ENCODE measurements at regions not wholly inside any gene's neighbourhood (a gene's known extent, or its start where the extent isn't known, plus 50 kb on each side); places are given as distances from the start of the nearest gene placed in this dataset.
A peak's percentile ranks its signal among the peaks of the same experiment; 100 is the strongest.
"Not testable (repeated sequence)": the region's sequence is repeated elsewhere in the genome, so short reads cannot be mapped to it uniquely, and the experiment has no call there.

DNA sequence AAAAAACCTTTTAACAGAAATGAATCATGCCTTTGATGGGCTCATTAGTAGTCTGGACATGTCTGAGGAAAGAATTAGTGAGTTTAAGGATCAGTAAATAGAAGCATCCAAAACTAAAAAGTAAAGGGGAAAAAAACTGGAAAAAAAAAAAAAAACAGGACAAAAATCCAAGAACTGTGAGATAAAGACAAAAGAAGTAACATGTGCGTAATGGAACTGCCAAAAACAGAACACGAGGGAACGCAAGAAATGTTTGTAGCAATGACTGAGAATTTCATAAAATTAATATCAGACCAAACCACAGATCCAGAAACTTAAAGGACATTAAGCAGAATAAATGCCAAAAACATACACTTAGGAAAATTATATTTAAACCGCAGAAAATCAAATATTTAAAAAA is 77.4 kb downstream of the MS4A13 start:
- DNase-seq (ENCODE audit: low spot score): no peak

DNA sequence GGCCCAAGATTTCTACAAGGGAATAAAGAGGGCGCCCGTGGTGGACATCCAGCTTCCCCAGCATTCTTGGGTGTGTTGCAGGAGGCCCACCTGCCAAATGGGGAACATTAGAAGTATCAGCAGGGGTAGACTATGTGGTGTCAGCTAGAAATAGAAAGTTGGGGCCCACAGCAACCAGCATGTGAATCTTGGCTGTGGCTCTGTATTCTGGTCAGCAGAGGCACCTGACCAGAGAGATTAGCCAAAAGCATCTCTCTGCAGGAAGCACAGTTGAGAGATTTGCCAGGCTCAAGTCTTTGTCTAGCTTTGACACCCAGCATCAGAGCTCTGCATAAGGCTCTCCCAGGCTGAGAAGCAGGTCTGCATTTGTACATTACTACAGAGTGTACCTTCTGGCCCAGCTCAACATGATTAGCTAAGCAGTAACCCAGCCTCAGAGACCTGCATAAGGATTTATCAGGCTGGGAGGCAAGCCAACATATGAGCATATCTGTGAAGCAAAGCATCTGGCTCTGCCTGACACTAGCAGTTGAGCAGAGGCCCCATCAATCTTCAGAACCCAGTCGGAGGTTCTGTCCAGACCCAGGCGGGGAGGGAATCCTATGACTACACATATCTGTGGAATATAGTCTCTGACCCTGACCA is 79.9 kb downstream of the MS4A13 start:
- peak; percentile 75 for DNase-seq (ENCODE audit: low spot score)

DNA sequence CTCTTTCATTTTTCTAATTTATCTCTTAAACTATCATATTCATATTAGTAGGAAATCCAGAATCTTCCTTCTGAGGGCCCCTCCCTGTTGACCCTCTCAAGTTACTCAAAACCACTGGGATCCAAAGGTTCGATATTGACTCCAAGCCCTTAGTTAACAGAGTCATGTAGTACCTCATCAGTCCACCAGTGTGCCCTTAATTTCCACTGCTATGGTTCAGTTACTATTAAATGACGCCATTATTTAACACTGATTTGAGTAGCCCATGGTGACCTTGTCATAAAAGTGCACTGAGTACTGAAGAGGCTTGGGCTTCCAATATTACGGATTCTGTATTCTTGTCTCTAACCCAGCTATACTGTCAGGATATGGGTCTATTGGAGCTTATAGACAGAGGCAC is 91.9 kb upstream of the MS4A8 start:
- DNase-seq (ENCODE audit: low spot score): no peak

DNA sequence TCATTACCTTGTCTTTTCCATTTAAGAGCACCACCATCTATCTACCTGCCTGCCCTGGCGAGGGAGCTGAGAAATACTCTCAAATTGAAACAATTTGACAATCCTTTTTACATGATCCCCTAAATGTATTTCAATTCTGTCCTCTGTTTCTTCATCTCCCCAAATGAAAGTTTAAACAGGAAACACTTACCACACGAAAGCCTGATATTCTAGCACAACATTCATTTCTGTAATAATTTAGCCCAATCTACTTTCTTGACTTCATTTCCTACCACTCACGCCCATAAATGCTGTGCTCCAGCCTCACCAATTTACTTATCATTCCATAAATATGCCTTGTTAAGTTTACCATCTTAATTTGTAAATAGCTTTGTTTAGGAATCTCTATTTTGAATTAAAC is 89.8 kb upstream of the MS4A8 start:
- DNase-seq (ENCODE audit: low spot score): no peak

DNA sequence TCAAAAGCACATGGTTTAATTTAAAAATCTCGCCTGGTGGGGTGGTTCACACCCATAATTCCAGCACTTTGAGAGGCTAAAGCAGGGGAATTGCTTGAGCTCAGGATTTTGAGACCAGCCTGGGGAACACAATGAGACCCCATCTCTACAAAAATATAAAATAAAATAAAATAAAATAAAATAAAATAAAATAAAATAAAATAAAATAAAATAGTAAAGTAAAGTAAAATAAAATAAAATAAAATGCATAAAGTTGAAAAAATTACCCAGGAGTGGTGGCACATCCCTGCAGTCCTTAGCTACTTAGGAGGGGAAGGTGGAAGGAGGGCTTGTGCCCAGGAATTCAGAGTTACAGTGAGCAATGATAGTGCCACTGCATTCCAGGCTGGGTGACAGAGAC is 88.7 kb upstream of the MS4A8 start:
- no peak for DNase-seq (ENCODE audit: low spot score)

DNA sequence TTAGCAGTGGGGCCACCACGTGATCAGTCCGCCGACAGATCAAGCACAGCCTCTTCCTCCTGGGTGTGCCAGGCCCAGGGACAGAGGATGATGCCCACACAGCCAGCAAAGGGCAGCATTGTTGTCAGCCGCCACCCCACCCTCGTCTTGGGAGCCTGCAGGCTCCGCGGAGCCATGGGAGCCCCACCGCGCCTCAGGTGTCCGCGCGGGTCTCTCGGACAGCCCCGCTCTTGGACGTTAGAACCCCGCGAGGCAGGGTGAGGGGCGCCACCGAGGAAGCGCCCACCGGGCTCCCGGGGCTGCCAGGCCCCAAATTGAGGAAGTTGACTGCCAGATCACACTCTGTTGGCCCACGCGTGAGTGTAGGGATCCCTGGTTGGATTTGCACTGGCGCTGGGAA is 83.9 kb upstream of the MS4A8 start:
- no peak for DNase-seq (ENCODE audit: low spot score)

DNA sequence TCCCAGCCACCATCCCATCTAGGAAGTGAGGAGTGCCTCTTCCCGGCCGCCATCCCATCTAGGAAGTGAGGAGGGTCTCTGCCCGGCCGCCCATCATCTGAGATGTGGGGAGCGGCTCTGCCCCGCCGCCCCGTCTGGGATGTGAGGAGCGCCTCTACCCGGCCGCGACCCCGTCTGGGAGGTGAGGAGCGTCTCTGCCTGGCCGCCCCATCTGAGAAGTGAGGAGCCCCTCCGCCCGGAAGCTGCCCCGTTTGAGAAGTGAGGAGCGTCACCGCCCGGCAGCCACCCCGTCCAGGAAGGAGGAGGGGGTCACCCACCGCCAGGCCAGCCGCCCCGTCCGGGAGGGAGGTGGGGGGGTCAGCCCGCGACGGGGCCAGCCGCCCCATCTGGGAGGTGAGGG is 77.5 kb upstream of the MS4A8 start:
- DNase-seq (ENCODE audit: low spot score): not testable (repeated sequence)

DNA sequence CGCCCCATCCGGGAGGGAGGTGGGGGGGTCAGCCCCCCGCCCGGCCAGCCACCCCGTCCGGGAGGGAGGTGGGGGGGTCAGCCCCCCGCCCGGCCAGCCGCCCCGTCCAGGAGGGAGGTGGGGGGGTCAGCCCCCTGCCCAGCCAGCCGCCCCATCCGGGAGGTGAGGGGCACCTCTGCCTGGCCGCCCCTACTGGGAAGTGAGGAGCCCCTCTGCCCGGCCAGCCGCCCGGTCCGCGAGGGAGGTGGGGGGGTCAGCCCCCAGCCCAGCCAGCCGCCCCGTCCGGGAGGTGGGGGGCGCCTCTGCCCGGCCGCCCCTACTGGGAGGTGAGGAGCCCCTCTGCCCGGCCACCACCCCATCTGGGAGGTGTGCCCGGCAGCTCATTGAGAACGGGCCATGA is 76.6 kb upstream of the MS4A8 start:
- DNase-seq (ENCODE audit: low spot score): not testable (repeated sequence)

DNA sequence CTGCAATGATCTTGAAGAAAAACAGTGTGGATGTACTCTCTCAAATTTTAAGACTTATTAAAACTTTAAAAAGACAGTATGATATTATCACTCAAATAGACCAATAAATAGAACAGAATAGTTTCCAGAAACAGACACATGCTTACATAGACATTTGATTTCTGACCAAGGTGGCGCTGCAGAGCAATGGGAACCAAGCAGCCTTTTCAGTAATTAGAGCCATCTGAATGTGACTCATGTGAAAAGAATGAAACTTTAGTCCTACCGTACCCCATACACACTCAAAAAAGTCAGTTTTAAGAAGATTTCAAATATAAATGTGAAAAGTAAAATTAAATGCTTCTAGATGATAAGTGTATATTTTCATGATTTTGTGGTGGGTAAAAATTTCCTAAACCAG is 74.2 kb upstream of the MS4A8 start:
- DNase-seq (ENCODE audit: low spot score): no peak

DNA sequence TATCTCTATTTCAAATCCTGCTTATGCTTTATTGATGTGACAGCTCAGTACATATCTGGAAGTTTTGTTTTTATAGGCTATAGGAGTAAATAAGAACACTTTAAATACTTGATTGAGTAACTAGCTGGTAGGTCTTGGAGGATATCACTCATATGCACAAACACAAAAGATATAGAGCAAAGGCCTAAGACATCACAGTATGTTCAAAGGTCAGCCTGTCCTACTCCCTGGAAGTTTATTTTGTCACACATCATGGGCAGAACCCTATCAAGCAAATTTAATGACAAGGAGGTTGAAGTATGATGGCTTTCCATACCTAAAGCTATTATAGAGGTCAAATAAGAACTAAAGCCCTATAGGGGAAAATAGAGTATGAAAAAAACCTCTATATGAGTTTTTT is 70.0 kb upstream of the MS4A8 start:
- no peak for DNase-seq (ENCODE audit: low spot score)

DNA sequence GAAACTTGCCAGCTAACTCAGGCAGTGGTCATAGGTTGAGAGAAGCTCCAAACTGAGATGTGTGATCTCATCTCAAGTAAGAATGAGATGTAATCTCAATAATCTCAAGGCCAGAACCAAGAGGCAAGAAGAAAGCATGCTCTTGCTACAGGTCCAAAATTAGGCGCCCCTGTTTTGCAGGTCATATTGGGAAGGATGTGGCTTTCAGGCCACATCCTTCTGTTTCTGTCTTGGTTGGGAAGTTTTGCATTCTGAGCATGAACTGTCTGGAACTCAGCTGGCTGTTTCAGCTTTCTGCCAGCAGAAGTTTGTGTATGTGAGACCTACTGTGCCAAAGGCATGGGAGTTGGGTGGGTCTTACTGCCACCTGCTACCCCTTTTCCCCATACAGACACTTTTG is 67.5 kb upstream of the MS4A8 start:
- DNase-seq (ENCODE audit: low spot score): no peak

DNA sequence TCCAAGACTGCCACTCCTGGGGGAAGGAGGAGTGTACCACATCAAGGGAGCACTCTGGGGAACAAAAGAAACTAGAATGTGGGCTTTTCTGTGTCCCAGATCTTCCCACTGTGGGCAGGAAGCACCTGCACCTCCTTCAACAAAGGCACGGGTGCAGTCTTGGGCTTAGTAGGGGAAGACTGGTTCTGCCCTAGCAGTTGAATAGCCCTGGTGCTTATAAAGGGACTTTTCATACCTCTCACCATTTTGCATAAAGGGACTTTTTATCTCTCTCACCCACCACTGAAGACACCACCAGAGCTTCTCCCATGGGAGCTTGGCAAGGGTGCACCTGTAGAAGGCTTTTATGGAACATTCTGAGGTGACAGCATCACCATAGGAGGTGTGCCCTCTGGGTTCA is 65.8 kb upstream of the MS4A8 start:
- no peak for DNase-seq (ENCODE audit: low spot score)

DNA sequence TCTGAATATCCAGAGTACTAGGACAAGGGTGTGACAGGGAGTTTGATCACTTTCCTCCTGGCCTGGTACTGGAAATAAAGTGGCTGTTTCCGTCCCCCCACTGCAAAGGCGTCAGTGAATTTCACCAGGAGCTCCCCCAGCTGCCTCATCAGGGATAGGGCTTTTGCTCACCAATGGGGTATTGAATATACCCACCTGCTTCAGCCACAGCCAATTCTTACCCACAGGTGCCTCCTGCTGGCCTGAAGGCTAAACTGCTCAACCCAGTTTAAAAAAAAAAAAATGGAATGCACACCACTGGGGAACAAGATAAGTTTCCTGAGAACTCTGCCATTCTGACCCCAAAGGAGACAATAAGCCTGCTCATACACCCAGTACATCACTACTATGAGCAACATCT is 65.3 kb upstream of the MS4A8 start:
- DNase-seq (ENCODE audit: low spot score): peak; percentile 56

DNA sequence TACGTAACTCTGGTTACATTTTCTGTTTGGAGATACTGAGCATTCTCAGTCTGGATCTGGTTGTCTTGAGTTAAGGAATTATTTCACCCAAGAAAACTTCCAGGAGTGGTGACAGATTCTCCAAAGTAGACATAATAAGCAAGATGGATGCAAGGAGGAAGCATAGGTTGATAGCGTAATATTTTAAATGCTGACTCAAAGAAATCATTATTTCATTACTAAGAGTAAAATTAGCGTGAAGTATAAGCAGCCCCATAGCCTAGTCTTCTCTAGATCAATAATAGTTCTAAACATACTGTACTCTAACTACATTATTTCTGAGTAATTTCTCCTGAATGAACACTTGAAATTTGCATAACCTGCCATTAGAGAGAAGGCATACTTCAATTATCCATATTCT is 57.5 kb upstream of the MS4A8 start:
- no peak for DNase-seq (ENCODE audit: low spot score)

DNA sequence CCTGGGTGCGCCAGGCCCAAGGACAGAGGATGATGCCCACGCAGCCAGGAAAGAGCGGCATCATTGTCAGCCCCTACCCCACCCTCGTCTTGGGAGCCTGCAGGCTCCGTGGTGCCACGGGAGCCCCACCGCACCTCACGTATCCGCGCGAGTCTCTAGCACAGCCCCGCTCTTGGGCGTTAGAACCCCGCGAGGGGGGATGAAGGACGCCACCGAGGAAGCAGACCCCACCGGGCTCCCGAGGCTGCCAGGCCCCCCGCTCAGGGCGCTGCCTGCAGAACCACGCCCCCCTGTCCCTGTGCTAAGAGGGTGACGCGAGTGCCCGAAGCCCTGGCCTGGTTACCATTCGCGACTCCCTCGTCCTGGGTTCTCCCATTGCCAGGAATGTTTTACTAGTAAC is 52.3 kb upstream of the MS4A8 start:
- DNase-seq (ENCODE audit: low spot score): no peak

Measured in D341Med (cell line).